NCI-H82 treated with DMSO at 0.1 percent for 48 hours (cell line): ENCODE measurements at regions not wholly inside any gene's neighbourhood (a gene's known extent, or its start where the extent isn't known, plus 50 kb on each side); places are given as distances from the start of the nearest gene placed in this dataset.
"Not testable (repeated sequence)": the region's sequence is repeated elsewhere in the genome, so short reads cannot be mapped to it uniquely, and the experiment has no call there.

ENCODE experiments used
- DNase-seq: peaks from one replicate; lab custom pipeline; 2025; ENCODE audit not compliant: unreplicated experiment; lab: John Stamatoyannopoulos, UW

DNA sequence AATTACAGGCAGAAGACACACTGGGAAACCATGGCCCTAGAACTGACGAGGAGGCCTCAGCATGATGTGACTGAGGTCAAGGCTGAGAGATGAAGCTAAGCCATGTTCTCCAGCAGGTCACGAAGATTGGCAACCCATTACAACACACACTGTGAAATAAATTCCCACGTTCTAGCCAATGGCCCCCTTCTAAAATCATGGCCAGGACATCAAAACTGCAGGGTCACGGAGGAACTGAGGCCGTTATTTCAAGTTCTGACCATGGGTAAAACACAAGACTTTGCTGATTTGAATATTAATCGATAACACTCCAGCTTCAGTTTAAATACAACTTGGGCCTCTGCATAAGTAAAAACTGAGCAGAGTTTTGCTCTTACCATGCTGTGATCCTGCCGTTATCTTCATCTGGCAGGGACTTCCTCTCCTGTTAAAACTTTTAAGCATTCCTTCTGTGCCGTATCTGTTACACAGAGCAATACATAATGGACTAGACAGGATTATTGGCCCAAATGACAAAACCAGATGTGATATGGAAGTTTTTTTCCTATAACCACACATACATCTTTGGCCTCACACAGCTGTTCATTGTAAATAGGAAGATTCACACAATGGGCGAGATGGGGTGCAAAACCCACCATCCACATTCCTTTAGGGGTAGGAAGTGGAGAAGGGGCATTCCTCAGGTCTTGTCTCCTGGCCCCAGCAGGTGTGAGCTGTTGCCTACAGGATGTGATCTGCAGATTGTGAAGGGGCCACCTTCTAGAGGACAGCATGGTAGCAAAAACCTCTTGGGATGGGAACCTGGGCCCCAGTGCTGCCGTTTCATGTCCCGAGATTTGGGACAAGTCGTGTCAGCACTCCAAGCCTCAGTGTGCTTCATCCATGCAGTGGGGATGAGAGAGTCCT lies 207.4 kb downstream of the OPA1 start:
- no peak for DNase-seq

DNA sequence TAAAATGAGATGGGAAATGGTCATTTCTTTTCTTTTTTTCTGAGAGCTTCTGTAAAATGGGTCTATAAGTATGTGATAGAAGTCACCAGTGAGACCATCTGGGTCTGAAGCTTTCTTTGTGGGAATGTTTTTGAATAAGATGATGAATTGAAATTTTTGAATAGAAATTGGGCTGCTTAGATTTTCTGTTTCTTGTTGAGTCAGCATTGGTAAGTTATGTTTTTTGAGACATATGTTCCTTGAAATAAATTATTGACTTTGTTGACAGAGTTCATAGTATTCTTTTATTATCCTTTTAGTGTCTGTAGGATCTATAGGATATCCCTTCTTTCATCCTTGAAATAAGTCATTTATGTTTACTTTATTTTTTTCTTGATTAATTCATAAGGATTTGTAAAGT lies 208.1 kb downstream of the OPA1 start:
- no peak for DNase-seq

DNA sequence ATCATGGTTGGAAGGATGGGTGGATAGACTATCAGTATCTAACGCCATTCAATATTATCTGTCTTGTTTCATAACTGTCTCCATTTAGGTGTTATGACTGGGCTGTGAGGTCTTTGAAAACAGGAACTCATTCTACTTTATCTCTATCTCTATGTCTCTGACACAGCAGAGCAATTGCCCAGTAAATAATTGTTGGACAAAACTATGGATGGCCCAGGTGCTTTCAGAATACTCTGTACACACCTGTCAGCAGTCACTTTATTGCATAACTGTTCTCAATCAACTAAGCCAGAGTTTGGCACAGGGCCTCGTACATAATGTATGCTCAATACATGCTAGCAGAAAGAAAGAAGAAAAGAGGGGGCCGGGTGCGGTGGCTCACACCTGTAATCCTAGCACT lies 210.3 kb downstream of the OPA1 start:
- no peak for DNase-seq

DNA sequence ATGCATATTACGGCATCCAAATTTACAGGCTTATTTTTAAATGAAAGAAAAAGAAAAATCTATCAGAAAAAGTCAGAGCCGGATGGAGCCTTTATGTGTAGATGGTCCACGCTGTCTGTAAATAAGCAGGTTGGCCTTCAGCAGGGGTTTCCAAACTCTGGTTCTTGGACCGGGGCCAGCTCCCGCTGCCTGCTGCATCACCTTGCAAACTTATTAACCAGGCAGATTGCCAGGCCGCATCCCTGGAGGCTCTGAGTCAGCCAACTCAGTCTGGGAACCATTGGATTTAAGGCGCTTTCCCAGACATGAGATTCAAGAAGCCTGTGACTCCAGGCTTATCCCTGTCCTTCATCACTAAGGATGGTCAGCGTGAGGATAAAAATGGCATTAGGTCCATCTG lies 212.4 kb downstream of the OPA1 start:
- DNase-seq, result peak; percentile 68

DNA sequence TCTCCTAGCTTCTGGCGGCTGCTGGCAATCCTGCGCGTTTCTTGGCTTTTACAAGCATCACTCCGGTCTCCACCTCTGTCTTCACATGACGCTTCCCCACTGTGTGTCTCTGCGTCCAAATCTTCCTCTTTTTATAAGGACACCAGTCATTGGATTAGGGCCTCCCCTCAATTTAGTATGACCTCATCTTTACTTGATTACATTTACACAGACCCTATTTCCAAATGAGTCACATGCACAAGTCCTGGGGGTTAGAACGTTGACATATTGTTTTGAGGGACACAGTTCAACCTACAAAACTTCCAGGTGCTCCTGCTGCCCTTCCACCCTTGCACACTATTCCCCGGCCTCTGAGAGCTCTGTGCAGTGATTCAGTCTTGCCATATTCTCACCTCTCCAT lies 215.3 kb downstream of the OPA1 start:
- DNase-seq, result no peak

DNA sequence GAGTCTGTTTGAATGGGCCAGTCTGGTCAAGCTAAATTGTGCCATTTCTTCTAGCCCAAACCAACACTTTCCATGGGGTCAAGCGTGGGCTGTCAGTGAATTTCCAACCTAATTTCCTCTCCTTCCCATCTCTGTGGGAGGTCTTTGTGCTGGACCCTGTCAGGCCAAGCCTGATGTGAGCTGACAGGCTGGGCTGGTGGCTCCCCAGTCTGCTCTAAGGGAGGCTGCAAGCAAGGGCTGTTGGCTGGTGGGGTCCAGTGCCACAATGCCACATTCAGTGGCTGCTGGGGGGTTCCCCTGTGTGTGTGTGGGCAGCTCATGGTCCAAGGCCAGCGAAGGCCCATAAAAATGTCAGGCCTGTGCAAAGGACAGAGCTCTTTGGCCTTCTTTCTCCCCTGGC lies 216.1 kb downstream of the OPA1 start:
- no peak for DNase-seq

DNA sequence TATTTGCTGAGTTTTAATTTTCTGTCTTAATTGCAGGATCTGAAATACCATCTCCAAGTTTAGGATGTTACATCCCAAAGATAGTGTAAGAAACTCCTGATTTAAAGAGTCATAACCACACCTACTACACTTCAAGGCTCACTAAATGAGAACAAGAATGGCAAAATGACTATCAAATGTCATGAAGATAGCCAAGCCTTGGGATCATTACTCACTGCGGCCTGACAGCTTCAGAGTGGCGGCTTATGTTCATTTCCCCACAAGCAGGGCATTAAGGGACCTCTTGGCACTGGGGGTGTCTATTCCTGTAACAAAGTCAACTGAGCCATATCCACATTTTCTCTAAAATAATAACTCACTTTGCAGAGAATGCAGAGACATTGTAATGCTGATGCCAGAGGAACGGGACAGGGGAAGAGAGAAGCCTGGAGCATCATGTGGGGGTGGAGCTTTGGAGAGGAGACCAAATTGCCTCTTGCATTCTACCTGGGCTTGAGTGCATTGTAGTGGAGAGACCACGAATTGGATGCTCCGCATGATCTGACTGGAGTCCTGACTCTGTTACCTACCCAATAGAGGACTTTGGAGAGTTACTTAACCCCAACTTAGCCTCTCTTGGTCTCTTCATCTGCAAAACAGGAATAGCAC lies 219.2 kb downstream of the OPA1 start:
- DNase-seq, result no peak

DNA sequence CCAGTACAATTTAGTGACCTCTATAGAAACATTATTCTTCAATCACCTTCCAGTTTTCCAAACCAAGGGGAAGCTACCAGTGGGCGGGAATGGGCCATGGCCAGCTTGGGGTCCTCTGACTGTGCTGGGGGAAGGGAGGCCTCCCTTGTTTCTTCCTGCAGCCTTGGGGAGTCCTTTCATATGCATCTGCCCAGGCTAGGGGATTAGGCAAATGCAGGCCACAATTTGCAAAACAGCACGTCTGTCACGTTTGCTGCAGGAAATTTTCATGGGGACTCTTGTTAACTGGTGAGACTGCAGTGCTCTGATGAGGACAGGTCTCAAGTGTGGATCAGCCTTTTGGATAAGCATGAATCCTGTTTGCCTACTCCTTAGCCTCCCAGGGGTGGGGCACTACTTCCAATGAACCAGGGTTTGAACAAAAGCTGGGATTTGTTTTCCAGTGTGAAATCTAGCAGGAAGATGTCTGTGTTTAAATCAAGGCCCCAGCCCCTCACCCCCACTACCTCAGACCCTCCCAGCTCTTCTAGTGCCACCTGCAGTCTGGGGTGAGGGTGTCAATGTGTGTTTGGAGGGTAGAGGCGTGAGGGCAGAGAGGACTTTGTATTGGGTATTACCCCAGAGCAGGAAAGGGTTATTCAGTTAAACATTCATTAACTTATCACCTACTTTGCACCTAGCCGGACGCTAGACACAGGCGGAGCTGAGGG lies 219.9 kb downstream of the OPA1 start:
- DNase-seq, result peak; percentile 14

DNA sequence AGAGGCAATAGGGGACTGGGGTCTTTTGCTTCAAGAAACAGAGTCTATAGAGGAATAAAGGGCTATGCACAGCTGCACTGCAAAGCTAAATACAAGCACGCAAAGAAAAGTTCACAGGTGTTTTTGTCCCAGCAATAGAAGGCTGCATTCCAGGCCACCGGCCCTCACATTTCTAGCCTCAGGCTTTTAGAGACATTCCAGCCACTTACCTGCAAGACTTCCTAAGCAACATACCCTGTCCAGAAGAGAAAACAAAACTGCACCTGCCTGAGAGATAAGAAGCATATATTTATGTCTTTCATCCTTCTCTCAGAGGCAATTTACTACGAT lies 220.5 kb downstream of the OPA1 start:
- DNase-seq, result no peak

DNA sequence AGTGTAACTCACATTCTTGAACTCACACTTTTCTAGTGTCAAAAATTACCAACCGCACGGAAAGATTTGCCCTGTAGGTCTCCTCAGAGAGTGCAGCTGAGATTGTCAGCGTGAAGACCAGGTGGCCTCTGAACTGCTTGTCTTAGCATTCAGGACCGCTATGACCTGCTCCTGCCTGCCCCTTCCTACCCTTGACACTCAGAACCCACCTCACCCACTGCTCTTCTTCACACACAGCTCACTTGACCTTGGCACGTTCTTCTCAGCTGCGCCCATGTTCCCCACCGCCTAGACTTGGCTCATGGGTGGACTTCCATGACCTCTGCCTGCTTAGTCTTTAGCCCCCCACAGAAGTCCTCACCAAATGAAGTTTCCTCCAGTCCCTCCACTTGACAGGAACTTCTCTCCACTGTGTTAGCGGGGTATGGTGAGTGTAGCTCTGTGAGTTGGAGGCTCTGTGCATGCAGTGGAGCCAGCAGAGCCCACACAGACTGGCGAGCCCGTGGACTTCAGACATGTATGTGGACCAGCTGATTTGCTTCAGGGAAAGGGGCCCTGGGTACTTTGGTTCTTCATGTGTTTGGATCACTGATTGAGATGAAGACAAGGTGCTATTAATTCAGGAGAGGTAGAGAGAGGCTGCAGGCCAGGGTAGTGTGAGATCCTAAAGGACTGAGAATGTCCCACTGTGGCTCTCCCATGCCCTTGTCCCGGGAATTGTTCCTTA lies 221.3 kb downstream of the OPA1 start:
- DNase-seq, result no peak

DNA sequence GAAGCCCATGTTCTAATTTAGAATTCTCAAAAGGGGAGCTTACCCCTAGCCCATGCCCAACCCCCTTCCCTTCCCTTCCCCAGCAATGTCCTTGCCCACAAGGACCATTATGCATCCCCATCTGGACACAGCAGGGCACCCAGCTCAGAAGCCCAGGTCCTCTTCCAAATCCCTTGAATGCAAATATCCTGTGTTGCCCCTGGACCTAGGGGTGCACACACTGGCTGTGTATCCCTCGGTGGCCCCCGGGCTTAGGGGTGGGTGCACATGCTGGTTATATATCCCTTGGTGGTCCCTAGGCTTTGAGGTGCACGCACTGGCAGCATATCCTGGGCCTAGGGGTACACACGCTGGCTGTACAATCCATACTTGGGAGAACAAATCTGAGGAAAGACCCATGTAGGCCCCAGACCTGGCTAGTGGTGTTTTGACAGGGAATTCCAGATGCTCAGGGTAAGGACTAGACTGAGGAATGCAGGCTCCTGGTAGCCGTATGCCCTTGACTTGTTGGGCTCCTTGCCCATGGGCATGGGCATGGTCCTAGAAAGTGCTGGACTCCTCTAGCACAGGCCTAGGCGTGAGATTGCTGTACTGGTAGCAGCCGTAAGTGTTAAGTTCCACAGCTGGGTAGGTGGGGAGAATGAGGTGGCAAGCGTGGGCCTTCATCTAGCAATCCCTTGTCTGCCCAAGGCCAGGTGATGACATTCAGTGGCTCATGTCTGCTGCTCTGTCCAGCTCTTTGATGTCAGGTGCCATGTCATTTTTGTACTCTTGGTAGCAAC lies 222.4 kb downstream of the OPA1 start:
- DNase-seq, result no peak

DNA sequence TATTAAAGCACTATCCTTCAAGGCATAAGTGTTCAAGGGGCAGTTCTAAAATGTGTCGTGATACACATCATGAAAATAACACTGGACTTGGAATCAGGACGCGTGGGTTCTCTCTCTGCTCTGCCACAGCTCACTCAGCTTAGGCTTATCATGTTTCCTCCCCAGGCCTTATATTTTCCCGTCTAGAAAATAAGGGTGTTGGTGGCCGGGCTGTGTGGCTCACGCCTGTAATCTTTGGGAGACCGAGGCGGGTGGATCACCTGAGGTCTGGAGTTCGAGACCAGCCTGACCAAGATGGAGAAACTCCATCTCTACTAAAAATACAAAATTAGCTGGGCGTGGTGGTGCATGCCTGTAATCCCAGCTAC lies 223.0 kb downstream of the OPA1 start:
- no peak for DNase-seq

DNA sequence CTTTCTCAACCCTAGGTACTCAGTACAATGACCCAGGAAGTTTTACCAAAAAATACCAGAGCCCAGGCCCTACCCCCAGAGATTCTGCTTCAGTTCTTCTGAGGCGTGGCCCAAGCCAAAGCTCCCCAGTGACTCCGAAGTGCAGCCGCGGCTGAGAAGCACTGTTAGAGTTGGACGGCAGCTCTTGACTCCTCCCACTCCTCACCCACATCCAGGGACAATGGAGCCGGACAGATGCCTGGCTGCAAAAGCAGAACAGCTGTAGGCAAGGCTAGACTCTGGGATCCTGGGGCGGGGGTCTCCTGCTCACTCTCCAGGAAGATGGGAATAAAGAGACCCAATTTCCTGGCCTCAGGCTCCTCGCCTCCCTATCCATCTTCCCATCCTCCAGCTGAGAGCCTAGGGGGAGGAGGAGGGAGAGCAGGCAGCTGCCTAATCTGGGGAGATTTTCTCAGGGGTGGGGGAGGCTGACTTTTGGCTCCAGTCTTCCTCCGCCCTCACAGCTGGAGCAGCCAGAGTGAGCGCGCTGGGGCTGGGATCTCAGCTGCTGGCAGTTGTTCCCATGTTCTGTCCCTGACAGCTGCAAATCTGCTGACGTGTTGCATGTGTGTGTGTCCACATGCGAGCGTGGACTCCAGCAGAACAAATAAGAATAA lies 223.8 kb downstream of the OPA1 start:
- peak; percentile 82 for DNase-seq

DNA sequence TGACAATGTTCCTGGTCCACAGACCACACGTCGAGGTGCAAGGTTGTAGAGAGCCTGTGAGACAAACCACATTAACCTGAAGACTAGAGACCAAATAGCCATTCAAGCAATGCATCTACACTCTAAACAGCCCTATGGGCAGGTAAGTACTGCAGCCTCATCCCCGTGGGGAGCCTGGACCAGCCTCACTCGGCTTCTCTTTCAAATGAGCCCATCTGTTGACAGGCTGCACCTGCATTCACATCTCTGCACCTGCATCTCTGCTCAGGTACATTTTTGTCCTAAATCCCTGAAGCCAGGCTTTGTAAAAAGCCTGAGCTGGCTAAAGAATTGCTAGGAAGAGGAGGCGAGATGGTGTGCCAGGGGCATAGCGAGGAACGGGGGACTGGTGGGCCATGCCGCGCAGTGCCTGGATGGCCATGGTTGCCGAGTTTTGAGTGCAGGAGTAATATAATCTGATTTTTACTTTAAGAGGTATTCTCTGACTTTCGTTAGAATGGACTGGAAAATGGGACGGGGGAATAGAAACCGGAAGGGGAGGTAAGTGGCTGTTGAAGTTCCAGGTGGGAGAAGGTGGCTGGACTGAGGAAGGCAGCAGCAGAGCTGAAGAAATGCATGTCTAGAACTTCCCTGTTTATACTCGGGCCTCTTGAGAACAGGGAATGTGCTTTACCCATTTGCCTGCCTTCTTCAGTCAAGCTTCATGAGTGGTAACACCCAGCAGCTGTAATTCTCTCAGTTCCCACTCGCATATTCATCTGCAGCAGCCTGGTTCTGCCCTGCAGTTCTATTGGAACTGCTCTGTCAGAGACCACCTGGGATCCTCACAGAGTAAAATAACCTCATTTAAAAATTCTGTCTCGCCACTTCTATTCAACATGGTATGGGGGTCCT lies 226.4 kb downstream of the OPA1 start:
- no peak for DNase-seq

DNA sequence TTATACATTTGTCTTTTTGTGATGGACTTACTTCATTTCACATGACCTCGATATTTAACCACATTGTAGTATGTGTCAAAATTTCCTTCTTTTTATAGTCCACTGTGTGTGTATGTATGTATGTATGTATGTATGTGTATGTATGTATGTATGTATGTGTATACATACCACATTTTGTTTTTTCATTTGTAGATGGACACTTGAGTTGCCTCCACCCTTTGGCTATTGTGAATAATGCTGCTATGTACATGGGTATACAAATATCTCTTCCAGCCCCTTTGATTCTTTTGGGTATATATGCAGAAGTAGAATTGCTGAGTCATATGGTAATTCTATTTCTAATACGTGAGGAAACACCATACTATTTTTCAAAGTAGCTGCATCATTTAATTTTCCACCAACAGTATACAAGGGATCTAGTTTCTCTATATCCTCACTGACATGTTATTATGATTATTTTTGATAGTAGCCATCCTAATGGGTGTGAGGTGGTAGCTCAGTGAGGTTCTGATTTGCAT lies 228.2 kb downstream of the OPA1 start:
- DNase-seq, result no peak

DNA sequence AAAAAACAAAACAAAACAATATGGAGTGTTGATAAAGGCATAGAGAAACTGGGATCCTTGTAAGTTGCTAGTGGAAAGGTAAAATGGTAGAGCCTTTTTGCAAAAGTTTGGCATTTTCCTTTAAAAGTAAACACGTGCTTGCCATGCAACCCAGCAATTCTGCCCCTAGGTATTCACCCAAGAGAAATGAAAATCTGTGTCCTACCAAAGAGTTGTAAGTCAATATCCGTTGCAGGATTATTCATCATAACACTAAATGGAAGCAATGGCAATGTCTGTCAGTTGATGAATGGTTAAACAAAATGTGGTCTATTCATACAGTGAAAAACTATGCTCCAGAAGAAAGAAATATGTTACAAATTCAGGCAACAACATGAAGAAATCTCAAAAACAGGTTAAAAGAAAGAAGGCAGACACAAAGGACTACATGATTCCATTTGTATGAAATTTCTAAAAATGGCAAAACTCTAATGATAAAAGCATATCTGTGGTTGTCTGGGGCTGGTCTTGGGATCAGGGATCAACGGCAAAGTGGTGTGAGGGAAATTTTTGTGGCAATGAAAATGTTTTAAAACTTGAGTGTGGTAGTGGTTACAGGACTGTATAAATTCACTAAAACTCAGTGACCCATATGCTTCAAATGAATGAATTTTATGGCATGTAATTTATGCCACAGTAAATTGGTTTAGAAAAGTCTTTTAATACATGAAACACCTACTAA lies 229.6 kb downstream of the OPA1 start:
- DNase-seq, result no peak

DNA sequence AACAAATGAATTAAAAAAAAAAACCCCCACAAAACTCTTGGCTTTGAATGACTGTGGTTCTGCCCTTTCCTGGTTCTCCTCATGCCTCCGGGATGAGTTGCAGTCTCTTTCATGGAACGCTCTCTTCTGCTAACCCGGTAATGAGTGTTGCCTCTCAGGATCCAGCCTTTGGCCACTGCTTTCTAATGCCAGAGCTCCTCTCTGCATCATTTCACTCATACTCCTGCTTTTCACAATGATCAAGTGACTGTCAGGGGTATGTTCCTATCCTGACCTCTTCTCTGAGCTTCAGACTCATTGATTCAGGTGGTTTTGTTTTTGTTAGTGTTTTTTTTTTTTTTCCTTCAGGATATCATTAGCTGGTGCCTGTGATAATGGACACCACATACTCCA lies 230.2 kb downstream of the OPA1 start:
- DNase-seq, result not testable (repeated sequence)

DNA sequence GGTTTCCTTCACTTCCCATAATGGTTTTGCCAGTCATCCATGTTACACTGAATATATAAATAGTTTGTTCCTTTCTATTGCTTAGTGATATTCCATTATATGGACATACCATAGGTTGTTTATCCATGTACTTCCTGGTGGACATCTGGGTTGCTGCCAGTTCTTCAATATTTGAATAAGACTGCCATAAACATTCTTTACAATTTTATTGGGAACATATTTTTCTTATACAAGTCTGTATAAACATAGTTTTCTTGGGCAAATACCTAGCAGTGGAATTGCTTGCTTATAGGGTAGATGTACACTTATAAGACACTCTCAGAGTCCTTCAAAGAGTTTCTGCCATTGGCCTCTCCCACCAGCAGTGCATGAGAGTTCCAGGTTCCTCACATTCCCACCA lies 231.4 kb downstream of the OPA1 start:
- DNase-seq, result no peak
